ENCODE measurements at regions not wholly inside any gene's neighbourhood (a gene's known extent, or its start where the extent isn't known, plus 50 kb on each side); places are given as distances from the start of the nearest gene placed in this dataset.

GRCh38 chr12:91892081-91892855, 253.4 kb downstream of the BTG1 start:
- no peak for DNase-seq
- H2AFZ ChIP-seq (ENCODE audit: insufficient read depth, low read depth, low read length, poor library complexity, severe bottlenecking), result no peak overlapping the region
- no peaks in the 10 kb centered on the region for H3K36me3 ChIP-seq (replicated peaks in 1 of 2; ENCODE audit: control extremely low read depth in 1 of 2, control insufficient read depth in 1 of 2, extremely low read depth in 1 of 2, insufficient read depth in 2 of 2, low read length in 1 of 2)
- Mint-ChIP-seq H3K9me3 (ENCODE audit: insufficient read depth) (no peaks in the 10 kb centered on the region), H3K4me1 (no peaks in the 10 kb centered on the region), H3K4me3 (no peak overlapping the region), H3K27me3 (peaks cover 12% of the 10 kb centered on the region), H3K27ac (no peak overlapping the region)
- no peak overlapping the region for H3K27ac ChIP-seq (ENCODE audit: low read length in 2 of 2)
- peaks cover 0 to 5% (median 2%) of the 10 kb centered on the region in 4 experiments for H3K27me3 ChIP-seq (replicated peaks in 1 of 4; ENCODE audit: control extremely low read depth in 1 of 4, control insufficient read depth in 3 of 4, insufficient read depth in 4 of 4, low read length in 3 of 4)
- H3K4me2 ChIP-seq (replicated peaks; ENCODE audit: low read depth, low read length, poor library complexity, severe bottlenecking), result no peak overlapping the region
- H3K9me3 ChIP-seq (ENCODE audit: control extremely low read depth in 1 of 3, control insufficient read depth in 2 of 3, insufficient read depth in 1 of 3, low read length in 2 of 3), result no peaks in the 10 kb centered on the region
- H3K9ac ChIP-seq (ENCODE audit: low read length), result no peak overlapping the region
- no peak overlapping the region for H3K4me3 ChIP-seq (ENCODE audit: control extremely low read depth in 1 of 5, extremely low read depth in 1 of 5, insufficient read depth in 1 of 5, low read depth in 2 of 5, low read length in 4 of 5)
- intact Hi-C loops (cut with micrococcal nuclease), result no loop called here
- TF ChIP-seq EZH2 (IDR thresholded peaks at IDR 0.05; ENCODE audit: borderline replicate concordance, insufficient read depth, low read depth, low read length, poor library complexity, severe bottlenecking) (no peak), CTCF (IDR thresholded peaks at IDR 0.05) (no peak)
- CTCF ChIA-PET, result interaction anchor here (1.0 kb wide), 1 partner anchor 9 kb away, joined by 3 read pairs; no protein-coding TSS in a partner anchor
- no peaks in the 10 kb centered on the region for H3K4me1 ChIP-seq (ENCODE audit: control insufficient read depth in 2 of 2, insufficient read depth in 2 of 2, low read length in 2 of 2)
- POLR2A ChIA-PET, result no interaction called here
- H3K79me2 ChIP-seq (ENCODE audit: control insufficient read depth, insufficient read depth, low read length), result no peaks in the 10 kb centered on the region
- 100% methylated on average over 1 of the region's 4 CpGs for WGBS (ENCODE audit: insufficient coverage)
- H4K20me1 ChIP-seq (ENCODE audit: control insufficient read depth, insufficient read depth, low read length, poor library complexity, severe bottlenecking), result no peaks in the 10 kb centered on the region
- no peak for ATAC-seq (ENCODE audit: low read depth)

GRCh38 chr12:91890742-91891141, 254.9 kb downstream of the BTG1 start:
- no peaks in the 10 kb centered on the region for H3K79me2 ChIP-seq (ENCODE audit: control insufficient read depth, insufficient read depth, low read length)
- WGBS (ENCODE audit: insufficient coverage), result no CpG with 5 or more reads among the region's 1 CpG
- no peak overlapping the region for H3K27ac Mint-ChIP-seq
- peaks cover 6% of the 10 kb centered on the region for H3K27me3 Mint-ChIP-seq
- H3K36me3 ChIP-seq (replicated peaks in 1 of 2; ENCODE audit: control extremely low read depth in 1 of 2, control insufficient read depth in 1 of 2, extremely low read depth in 1 of 2, insufficient read depth in 2 of 2, low read length in 1 of 2), result no peaks in the 10 kb centered on the region
- no peak for DNase-seq
- intact Hi-C loops (cut with micrococcal nuclease), result no loop called here
- H3K4me1 ChIP-seq (ENCODE audit: control insufficient read depth in 2 of 2, insufficient read depth in 2 of 2, low read length in 2 of 2), result no peaks in the 10 kb centered on the region
- H3K4me2 ChIP-seq (replicated peaks; ENCODE audit: low read depth, low read length, poor library complexity, severe bottlenecking), result no peak overlapping the region
- no peak overlapping the region for H2AFZ ChIP-seq (ENCODE audit: insufficient read depth, low read depth, low read length, poor library complexity, severe bottlenecking)
- H3K9me3 Mint-ChIP-seq (ENCODE audit: insufficient read depth), result no peaks in the 10 kb centered on the region
- H3K4me1 Mint-ChIP-seq, result no peaks in the 10 kb centered on the region
- no peak overlapping the region for H3K4me3 Mint-ChIP-seq
- no peaks in the 10 kb centered on the region for H3K9me3 ChIP-seq (ENCODE audit: control extremely low read depth in 1 of 3, control insufficient read depth in 2 of 3, insufficient read depth in 1 of 3, low read length in 2 of 3)
- no peaks in the 10 kb centered on the region for H4K20me1 ChIP-seq (ENCODE audit: control insufficient read depth, insufficient read depth, low read length, poor library complexity, severe bottlenecking)
- H3K4me3 ChIP-seq (ENCODE audit: control extremely low read depth in 1 of 5, extremely low read depth in 1 of 5, insufficient read depth in 1 of 5, low read depth in 2 of 5, low read length in 4 of 5), result no peak overlapping the region
- H3K27me3 ChIP-seq (replicated peaks in 1 of 4; ENCODE audit: control extremely low read depth in 1 of 4, control insufficient read depth in 3 of 4, insufficient read depth in 4 of 4, low read length in 3 of 4), result peaks cover 0 to 5% (median 2%) of the 10 kb centered on the region in 4 experiments
- ChIA-PET CTCF (no interaction called here), POLR2A (no interaction called here)
- no peak overlapping the region for H3K9ac ChIP-seq (ENCODE audit: low read length)
- TF ChIP-seq CTCF (IDR thresholded peaks at IDR 0.05) (no peak), EZH2 (IDR thresholded peaks at IDR 0.05; ENCODE audit: borderline replicate concordance, insufficient read depth, low read depth, low read length, poor library complexity, severe bottlenecking) (no peak)
- no peak for ATAC-seq (ENCODE audit: low read depth)
- H3K27ac ChIP-seq (ENCODE audit: low read length in 2 of 2), result no peak overlapping the region
